ENCODE measurements at regions not wholly inside any gene's neighbourhood (a gene's known extent, or its start where the extent isn't known, plus 50 kb on each side); places are given as distances from the start of the nearest gene placed in this dataset.

DNA sequence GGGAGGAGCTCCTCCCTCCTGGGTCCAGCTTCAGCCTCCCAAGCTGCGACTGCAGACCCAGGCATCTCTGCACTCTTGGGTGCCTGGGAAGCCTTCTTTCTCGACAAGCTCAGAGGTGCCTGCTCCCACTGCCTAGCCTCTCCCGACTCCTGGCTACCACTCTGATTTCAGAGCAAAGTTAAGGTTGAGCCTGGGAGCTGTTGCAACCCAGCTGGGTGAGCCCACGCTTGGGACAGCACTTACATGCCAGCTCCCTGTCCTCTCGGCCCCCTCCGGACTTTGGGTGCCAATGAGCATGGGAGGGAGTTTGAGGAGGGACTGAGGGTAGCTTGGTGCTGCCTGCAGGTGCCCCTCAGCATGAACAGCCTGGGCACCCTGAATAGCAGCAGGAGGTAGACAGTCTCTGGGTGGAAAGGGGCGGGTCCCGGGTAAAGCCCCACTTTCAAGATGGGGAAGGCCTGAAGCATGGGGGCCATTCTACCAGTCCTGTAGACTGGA is 1383.4 kb upstream of the PCDH20 start:
- no peaks in the 10 kb centered on the region for H3K79me2 ChIP-seq
- TF ChIP-seq, protein P1, sequence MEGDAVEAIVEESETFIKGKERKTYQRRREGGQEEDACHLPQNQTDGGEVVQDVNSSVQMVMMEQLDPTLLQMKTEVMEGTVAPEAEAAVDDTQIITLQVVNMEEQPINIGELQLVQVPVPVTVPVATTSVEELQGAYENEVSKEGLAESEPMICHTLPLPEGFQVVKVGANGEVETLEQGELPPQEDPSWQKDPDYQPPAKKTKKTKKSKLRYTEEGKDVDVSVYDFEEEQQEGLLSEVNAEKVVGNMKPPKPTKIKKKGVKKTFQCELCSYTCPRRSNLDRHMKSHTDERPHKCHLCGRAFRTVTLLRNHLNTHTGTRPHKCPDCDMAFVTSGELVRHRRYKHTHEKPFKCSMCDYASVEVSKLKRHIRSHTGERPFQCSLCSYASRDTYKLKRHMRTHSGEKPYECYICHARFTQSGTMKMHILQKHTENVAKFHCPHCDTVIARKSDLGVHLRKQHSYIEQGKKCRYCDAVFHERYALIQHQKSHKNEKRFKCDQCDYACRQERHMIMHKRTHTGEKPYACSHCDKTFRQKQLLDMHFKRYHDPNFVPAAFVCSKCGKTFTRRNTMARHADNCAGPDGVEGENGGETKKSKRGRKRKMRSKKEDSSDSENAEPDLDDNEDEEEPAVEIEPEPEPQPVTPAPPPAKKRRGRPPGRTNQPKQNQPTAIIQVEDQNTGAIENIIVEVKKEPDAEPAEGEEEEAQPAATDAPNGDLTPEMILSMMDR (IDR thresholded peaks at IDR 0.05) = no peak
- no peak overlapping the region for H3K27ac ChIP-seq
- no peak overlapping the region for H3K4me3 ChIP-seq (ENCODE audit: low read depth, low read length)
- H3K36me3 ChIP-seq (ENCODE audit: control insufficient read depth, insufficient read depth, low read length) = no peaks in the 10 kb centered on the region
- no peak overlapping the region for H2AFZ ChIP-seq
- no peak overlapping the region for H3K9ac ChIP-seq
- H3K4me2 ChIP-seq (ENCODE audit: low read length) = no peak overlapping the region
- no peaks in the 10 kb centered on the region for H3K9me3 ChIP-seq (ENCODE audit: control insufficient read depth, low read length)
- H3K27me3 ChIP-seq (ENCODE audit: control insufficient read depth, insufficient read depth, low read length) = no peaks in the 10 kb centered on the region
- H3K4me1 ChIP-seq = no peaks in the 10 kb centered on the region

DNA sequence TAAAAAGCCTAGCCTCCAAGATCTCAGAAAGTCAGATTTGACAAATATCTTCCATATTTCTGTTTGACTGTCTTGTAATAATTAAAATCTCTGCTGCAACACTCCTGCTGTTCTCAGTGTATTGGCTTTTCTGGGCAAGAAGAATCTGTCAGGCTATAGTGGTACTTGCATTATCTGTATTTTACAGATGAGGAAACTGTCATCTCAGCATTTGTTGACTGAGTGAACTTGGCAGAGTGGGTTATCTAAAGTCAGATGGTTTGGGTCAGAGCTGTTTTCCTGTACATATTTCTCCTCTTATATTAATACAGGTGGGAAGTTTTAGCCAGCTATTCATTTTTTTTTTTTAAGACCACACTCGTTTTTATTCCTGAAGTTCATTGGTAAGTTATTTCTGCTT is 1378.2 kb upstream of the PCDH20 start:
- H3K27ac ChIP-seq = no peak overlapping the region
- no peaks in the 10 kb centered on the region for H3K9me3 ChIP-seq (ENCODE audit: control insufficient read depth, low read length)
- no peak overlapping the region for H2AFZ ChIP-seq
- no peaks in the 10 kb centered on the region for H3K4me1 ChIP-seq
- no peak overlapping the region for H3K4me3 ChIP-seq (ENCODE audit: low read depth, low read length)
- H3K79me2 ChIP-seq = no peaks in the 10 kb centered on the region
- TF ChIP-seq, protein P1 (IDR thresholded peaks at IDR 0.05) = no peak
- no peak overlapping the region for H3K4me2 ChIP-seq (ENCODE audit: low read length)
- no peaks in the 10 kb centered on the region for H3K27me3 ChIP-seq (ENCODE audit: control insufficient read depth, insufficient read depth, low read length)
- H3K36me3 ChIP-seq (ENCODE audit: control insufficient read depth, insufficient read depth, low read length) = no peaks in the 10 kb centered on the region
- H3K9ac ChIP-seq = no peak overlapping the region

DNA sequence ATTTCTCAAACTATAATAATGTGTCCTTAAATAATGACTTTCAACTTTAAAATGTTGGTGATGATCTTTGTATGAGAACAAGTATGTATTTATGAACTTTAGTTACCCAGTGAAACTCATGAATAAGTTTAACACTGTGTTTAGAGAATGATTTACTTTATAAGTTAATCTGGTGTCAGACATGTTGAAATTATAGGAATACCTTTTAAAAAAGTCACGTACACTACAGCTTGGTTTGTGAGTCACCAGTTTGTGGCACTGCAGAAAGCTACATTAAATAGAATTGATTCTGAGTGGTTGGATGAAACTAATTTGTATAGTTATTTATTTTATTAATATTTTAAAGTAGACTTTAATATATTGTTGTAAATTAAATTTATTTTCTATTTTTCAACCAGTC is 1366.2 kb upstream of the PCDH20 start:
- H3K36me3 ChIP-seq (ENCODE audit: control insufficient read depth, insufficient read depth, low read length) = no peaks in the 10 kb centered on the region
- no peak overlapping the region for H3K27ac ChIP-seq
- no peaks in the 10 kb centered on the region for H3K79me2 ChIP-seq
- H3K4me1 ChIP-seq = no peaks in the 10 kb centered on the region
- no peak overlapping the region for H3K9ac ChIP-seq
- no peak overlapping the region for H2AFZ ChIP-seq
- TF ChIP-seq, protein P1 (IDR thresholded peaks at IDR 0.05) = no peak
- H3K9me3 ChIP-seq (ENCODE audit: control insufficient read depth, low read length) = no peaks in the 10 kb centered on the region
- no peak overlapping the region for H3K4me3 ChIP-seq (ENCODE audit: low read depth, low read length)
- H3K27me3 ChIP-seq (ENCODE audit: control insufficient read depth, insufficient read depth, low read length) = no peaks in the 10 kb centered on the region
- no peak overlapping the region for H3K4me2 ChIP-seq (ENCODE audit: low read length)

DNA sequence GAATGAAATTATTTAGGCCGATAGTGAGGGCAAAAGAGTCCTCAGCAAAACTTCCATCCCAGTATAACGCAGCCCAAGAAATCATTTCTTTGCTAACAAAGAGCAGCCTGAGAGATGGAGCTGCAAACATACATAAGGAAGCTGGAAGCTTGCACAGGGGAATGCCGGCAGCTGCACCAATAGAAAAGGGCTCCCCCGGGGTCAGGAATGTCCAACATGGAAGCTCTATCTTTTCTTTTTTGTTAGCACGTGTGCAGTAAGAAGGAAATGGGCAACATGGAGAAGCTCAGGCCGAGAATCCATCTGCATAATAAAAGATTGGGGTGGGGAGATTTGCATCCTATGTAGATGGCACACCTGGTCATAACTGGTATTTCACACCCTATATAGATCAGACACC is 1363.5 kb upstream of the PCDH20 start:
- H3K9ac ChIP-seq = no peak overlapping the region
- H2AFZ ChIP-seq = no peak overlapping the region
- no peaks in the 10 kb centered on the region for H3K4me1 ChIP-seq
- no peak overlapping the region for H3K4me3 ChIP-seq (ENCODE audit: low read depth, low read length)
- H3K79me2 ChIP-seq = no peaks in the 10 kb centered on the region
- no peak overlapping the region for H3K4me2 ChIP-seq (ENCODE audit: low read length)
- H3K36me3 ChIP-seq (ENCODE audit: control insufficient read depth, insufficient read depth, low read length) = no peaks in the 10 kb centered on the region
- H3K27ac ChIP-seq = no peak overlapping the region
- TF ChIP-seq, protein P1 (IDR thresholded peaks at IDR 0.05) = no peak
- no peaks in the 10 kb centered on the region for H3K9me3 ChIP-seq (ENCODE audit: control insufficient read depth, low read length)
- H3K27me3 ChIP-seq (ENCODE audit: control insufficient read depth, insufficient read depth, low read length) = no peaks in the 10 kb centered on the region

DNA sequence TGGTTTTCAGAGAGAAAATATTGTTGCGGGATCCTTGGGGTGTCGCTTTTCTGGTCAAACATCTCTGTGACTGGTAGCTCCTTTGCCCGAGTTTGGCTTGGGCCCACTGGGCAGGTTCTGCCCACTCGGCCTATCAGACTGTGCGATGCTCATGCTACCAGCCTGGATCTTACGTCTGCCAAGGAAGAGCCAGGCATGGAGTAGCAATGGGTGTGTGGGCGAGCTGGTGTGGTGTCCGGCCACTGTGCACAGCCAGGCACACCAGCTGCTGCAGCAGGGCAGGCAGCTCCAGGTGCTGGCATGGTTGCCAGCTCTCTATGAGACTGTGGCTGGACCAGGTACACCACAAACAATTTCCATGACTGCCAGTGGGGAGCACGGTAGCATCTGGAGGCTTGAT is 1351.8 kb upstream of the PCDH20 start:
- TF ChIP-seq, protein P1 (IDR thresholded peaks at IDR 0.05) = no peak

More for the DNA sequence above, 1351.8 kb upstream of the PCDH20 start:
- no peak overlapping the region for H3K27ac ChIP-seq
- no peaks in the 10 kb centered on the region for H3K9me3 ChIP-seq (ENCODE audit: control insufficient read depth, low read length)
- H3K36me3 ChIP-seq (ENCODE audit: control insufficient read depth, insufficient read depth, low read length) = no peaks in the 10 kb centered on the region
- no peaks in the 10 kb centered on the region for H3K79me2 ChIP-seq
- H3K4me1 ChIP-seq = no peaks in the 10 kb centered on the region
- H2AFZ ChIP-seq = no peak overlapping the region
- H3K27me3 ChIP-seq (ENCODE audit: control insufficient read depth, insufficient read depth, low read length) = no peaks in the 10 kb centered on the region
- H3K9ac ChIP-seq = no peak overlapping the region
- H3K4me3 ChIP-seq (ENCODE audit: low read depth, low read length) = no peak overlapping the region
- H3K4me2 ChIP-seq (ENCODE audit: low read length) = no peak overlapping the region

Measured in parathyroid adenoma (tissue), 2 donors.